ENCODE measurements at regions not wholly inside any gene's neighbourhood (a gene's known extent, or its start where the extent isn't known, plus 50 kb on each side); places are given as distances from the start of the nearest gene placed in this dataset.
"Not testable (repeated sequence)": the region's sequence is repeated elsewhere in the genome, so short reads cannot be mapped to it uniquely, and the experiment has no call there.

- Histone ChIP-seq H3K9me3 (ENCODE audit: control insufficient read depth, low read length) (no peaks in the 10 kb centered on the region), H3K4me1 (ENCODE audit: control insufficient read depth, insufficient read depth, low read length) (no peaks in the 10 kb centered on the region), H3K36me3 (ENCODE audit: control insufficient read depth, insufficient read depth, low read length) (no peaks in the 10 kb centered on the region), H3K9ac (ENCODE audit: low read length) (no peak overlapping the region), H3K27me3 (ENCODE audit: control insufficient read depth, insufficient read depth, low read length) (no peaks in the 10 kb centered on the region), H3K4me3 (ENCODE audit: low read length) (no peak overlapping the region)
These were observed 109.2 kb downstream of the BASP1 start for GRCh38 chr5:17326600-17327037.

GRCh38 chr5:17327048-17327625, 109.7 kb downstream of the BASP1 start:
- Histone ChIP-seq H3K36me3 (ENCODE audit: control insufficient read depth, insufficient read depth, low read length) (no peaks in the 10 kb centered on the region), H3K27me3 (ENCODE audit: control insufficient read depth, insufficient read depth, low read length) (no peaks in the 10 kb centered on the region), H3K9me3 (ENCODE audit: control insufficient read depth, low read length) (no peaks in the 10 kb centered on the region), H3K4me1 (ENCODE audit: control insufficient read depth, insufficient read depth, low read length) (no peaks in the 10 kb centered on the region), H3K9ac (ENCODE audit: low read length) (no peak overlapping the region), H3K4me3 (ENCODE audit: low read length) (no peak overlapping the region)

- Histone ChIP-seq H3K9ac (ENCODE audit: low read length) (no peak overlapping the region), H3K36me3 (ENCODE audit: control insufficient read depth, insufficient read depth, low read length) (no peaks in the 10 kb centered on the region), H3K4me1 (ENCODE audit: control insufficient read depth, insufficient read depth, low read length) (no peaks in the 10 kb centered on the region)
These were observed 112.1 kb downstream of the BASP1 start for GRCh38 chr5:17329571-17329970.

GRCh38 chr5:17330386-17330785, 113.0 kb downstream of the BASP1 start:
- H3K9me3 ChIP-seq (ENCODE audit: control insufficient read depth, low read length), result no peaks in the 10 kb centered on the region
- H3K4me3 ChIP-seq (ENCODE audit: low read length), result no peak overlapping the region
- no peaks in the 10 kb centered on the region for H3K27me3 ChIP-seq (ENCODE audit: control insufficient read depth, insufficient read depth, low read length)
- no peak overlapping the region for H3K9ac ChIP-seq (ENCODE audit: low read length)
- no peaks in the 10 kb centered on the region for H3K36me3 ChIP-seq (ENCODE audit: control insufficient read depth, insufficient read depth, low read length)
- no peaks in the 10 kb centered on the region for H3K4me1 ChIP-seq (ENCODE audit: control insufficient read depth, insufficient read depth, low read length)

More at GRCh38 chr5:17329571-17329970, 112.1 kb downstream of the BASP1 start:
- H3K4me3 ChIP-seq (ENCODE audit: low read length), result no peak overlapping the region
- no peaks in the 10 kb centered on the region for H3K27me3 ChIP-seq (ENCODE audit: control insufficient read depth, insufficient read depth, low read length)
- no peaks in the 10 kb centered on the region for H3K9me3 ChIP-seq (ENCODE audit: control insufficient read depth, low read length)

- H3K9ac ChIP-seq (ENCODE audit: low read length), result no peak overlapping the region
These were observed 114.2 kb downstream of the BASP1 start for GRCh38 chr5:17331651-17332050.

GRCh38 chr5:17333755-17334154, 116.3 kb downstream of the BASP1 start:
- Histone ChIP-seq H3K9me3 (ENCODE audit: control insufficient read depth, low read length) (no peaks in the 10 kb centered on the region), H3K27me3 (ENCODE audit: control insufficient read depth, insufficient read depth, low read length) (no peaks in the 10 kb centered on the region), H3K9ac (ENCODE audit: low read length) (no peak overlapping the region), H3K4me1 (ENCODE audit: control insufficient read depth, insufficient read depth, low read length) (no peaks in the 10 kb centered on the region), H3K4me3 (ENCODE audit: low read length) (no peak overlapping the region), H3K36me3 (ENCODE audit: control insufficient read depth, insufficient read depth, low read length) (no peaks in the 10 kb centered on the region)

More at GRCh38 chr5:17331651-17332050, 114.2 kb downstream of the BASP1 start:
- Histone ChIP-seq H3K27me3 (ENCODE audit: control insufficient read depth, insufficient read depth, low read length) (no peaks in the 10 kb centered on the region), H3K9me3 (ENCODE audit: control insufficient read depth, low read length) (no peaks in the 10 kb centered on the region), H3K4me3 (ENCODE audit: low read length) (no peak overlapping the region), H3K4me1 (ENCODE audit: control insufficient read depth, insufficient read depth, low read length) (no peaks in the 10 kb centered on the region), H3K36me3 (ENCODE audit: control insufficient read depth, insufficient read depth, low read length) (no peaks in the 10 kb centered on the region)

- Histone ChIP-seq H3K4me3 (ENCODE audit: low read length) (no peak overlapping the region), H3K27me3 (ENCODE audit: control insufficient read depth, insufficient read depth, low read length) (no peaks in the 10 kb centered on the region), H3K36me3 (ENCODE audit: control insufficient read depth, insufficient read depth, low read length) (no peaks in the 10 kb centered on the region), H3K9ac (ENCODE audit: low read length) (no peak overlapping the region), H3K4me1 (ENCODE audit: control insufficient read depth, insufficient read depth, low read length) (peaks cover 8% of the 10 kb centered on the region), H3K9me3 (ENCODE audit: control insufficient read depth, low read length) (no peaks in the 10 kb centered on the region)
These were observed 118.6 kb downstream of the BASP1 start for GRCh38 chr5:17336054-17336453.

GRCh38 chr5:17336723-17337122, 119.3 kb downstream of the BASP1 start:
- not testable (repeated sequence) for H3K9ac ChIP-seq (ENCODE audit: low read length); H3K9me3 ChIP-seq (ENCODE audit: control insufficient read depth, low read length); H3K36me3 ChIP-seq (ENCODE audit: control insufficient read depth, insufficient read depth, low read length); H3K4me3 ChIP-seq (ENCODE audit: low read length); H3K27me3 ChIP-seq (ENCODE audit: control insufficient read depth, insufficient read depth, low read length)
- peaks cover 13% of the 10 kb centered on the region for H3K4me1 ChIP-seq (ENCODE audit: control insufficient read depth, insufficient read depth, low read length)

GRCh38 chr5:17339841-17340240, 122.4 kb downstream of the BASP1 start:
- H3K4me1 ChIP-seq (ENCODE audit: control insufficient read depth, insufficient read depth, low read length), result peaks cover 21% of the 10 kb centered on the region
- H3K4me3 ChIP-seq (ENCODE audit: low read length), result no peak overlapping the region
- H3K9ac ChIP-seq (ENCODE audit: low read length), result no peak overlapping the region
- no peaks in the 10 kb centered on the region for H3K36me3 ChIP-seq (ENCODE audit: control insufficient read depth, insufficient read depth, low read length)
- no peaks in the 10 kb centered on the region for H3K27me3 ChIP-seq (ENCODE audit: control insufficient read depth, insufficient read depth, low read length)
- no peaks in the 10 kb centered on the region for H3K9me3 ChIP-seq (ENCODE audit: control insufficient read depth, low read length)

GRCh38 chr5:17340379-17340778, 122.9 kb downstream of the BASP1 start:
- Histone ChIP-seq H3K27me3 (ENCODE audit: control insufficient read depth, insufficient read depth, low read length) (no peaks in the 10 kb centered on the region), H3K36me3 (ENCODE audit: control insufficient read depth, insufficient read depth, low read length) (no peaks in the 10 kb centered on the region), H3K9ac (ENCODE audit: low read length) (no peak overlapping the region)

GRCh38 chr5:17340819-17341218, 123.4 kb downstream of the BASP1 start:
- no peak overlapping the region for H3K4me3 ChIP-seq (ENCODE audit: low read length)

More at GRCh38 chr5:17340379-17340778, 122.9 kb downstream of the BASP1 start:
- peaks cover 21% of the 10 kb centered on the region for H3K4me1 ChIP-seq (ENCODE audit: control insufficient read depth, insufficient read depth, low read length)
- no peak overlapping the region for H3K4me3 ChIP-seq (ENCODE audit: low read length)
- no peaks in the 10 kb centered on the region for H3K9me3 ChIP-seq (ENCODE audit: control insufficient read depth, low read length)

GRCh38 chr5:17343675-17344074, 126.2 kb downstream of the BASP1 start:
- H3K4me3 ChIP-seq (ENCODE audit: low read length), result no peak overlapping the region
- no peak overlapping the region for H3K9ac ChIP-seq (ENCODE audit: low read length)
- no peaks in the 10 kb centered on the region for H3K9me3 ChIP-seq (ENCODE audit: control insufficient read depth, low read length)
- no peaks in the 10 kb centered on the region for H3K36me3 ChIP-seq (ENCODE audit: control insufficient read depth, insufficient read depth, low read length)
- no peaks in the 10 kb centered on the region for H3K27me3 ChIP-seq (ENCODE audit: control insufficient read depth, insufficient read depth, low read length)
- peaks cover 21% of the 10 kb centered on the region for H3K4me1 ChIP-seq (ENCODE audit: control insufficient read depth, insufficient read depth, low read length)

More at GRCh38 chr5:17340819-17341218, 123.4 kb downstream of the BASP1 start:
- Histone ChIP-seq H3K9ac (ENCODE audit: low read length) (no peak overlapping the region), H3K27me3 (ENCODE audit: control insufficient read depth, insufficient read depth, low read length) (no peaks in the 10 kb centered on the region), H3K4me1 (ENCODE audit: control insufficient read depth, insufficient read depth, low read length) (peaks cover 21% of the 10 kb centered on the region), H3K9me3 (ENCODE audit: control insufficient read depth, low read length) (no peaks in the 10 kb centered on the region), H3K36me3 (ENCODE audit: control insufficient read depth, insufficient read depth, low read length) (no peaks in the 10 kb centered on the region)

- Histone ChIP-seq H3K9ac (ENCODE audit: low read length) (no peak overlapping the region), H3K27me3 (ENCODE audit: control insufficient read depth, insufficient read depth, low read length) (no peaks in the 10 kb centered on the region), H3K4me3 (ENCODE audit: low read length) (no peak overlapping the region), H3K9me3 (ENCODE audit: control insufficient read depth, low read length) (no peaks in the 10 kb centered on the region), H3K4me1 (ENCODE audit: control insufficient read depth, insufficient read depth, low read length) (peaks cover 9% of the 10 kb centered on the region), H3K36me3 (ENCODE audit: control insufficient read depth, insufficient read depth, low read length) (no peaks in the 10 kb centered on the region)
These were observed 129.4 kb downstream of the BASP1 start for GRCh38 chr5:17346811-17347210.

Measured in mucosa of stomach (tissue), 1 donor.